Prostate gland (tissue), 2 donors: ENCODE measurements at regions not wholly inside any gene's neighbourhood (a gene's known extent, or its start where the extent isn't known, plus 50 kb on each side); places are given as distances from the start of the nearest gene placed in this dataset.

Experiments used
- CTCF ChIP-seq, 4 experiments: fragments of 200-600 bp in 2 of 4; fragments of 450-650 bp in 2 of 4; sonication (generic) in 2 of 4; IDR thresholded peaks; 1 replicate in 3 of 4; 2 replicates in 1 of 4; pipeline ENCODE4 v1.5.1; 2016 to 2019; ENCODE audit warnings: antibody characterized with exemption in 4 of 4, mild to moderate bottlenecking in 2 of 4, moderate library complexity in 2 of 4
- POLR2A ChIP-seq: fragments of 450-650 bp; IDR thresholded peaks from one replicate; pipeline ENCODE4 v1.6.1; 2016; ENCODE audit warnings: antibody characterized with exemption, mild to moderate bottlenecking
- POLR2AphosphoS5 ChIP-seq: sonication (generic); formaldehyde crosslinking; IDR thresholded peaks from one replicate; pipeline ENCODE4 v1.6.1; 2017; ENCODE audit warnings: antibody characterized with exemption

DNA sequence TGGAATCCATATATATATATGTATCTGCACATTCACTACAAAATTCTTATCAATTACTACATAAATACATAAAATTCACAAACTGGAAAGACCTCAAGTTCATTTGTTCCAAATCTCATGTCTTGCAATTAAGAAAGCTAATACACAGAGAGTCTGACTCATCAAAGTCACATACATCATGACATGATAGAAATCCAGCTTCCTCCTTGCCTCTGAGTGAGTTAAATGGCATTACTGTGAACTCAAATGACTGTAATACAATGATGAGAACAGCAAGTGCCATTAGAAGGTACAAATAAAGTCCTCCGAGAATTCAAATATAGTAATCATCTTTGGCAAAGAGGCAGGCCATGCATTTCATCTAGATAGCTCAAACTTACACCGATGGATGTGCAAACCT, 55.1 kb upstream of the AGTR1 start:
- TF ChIP-seq POLR2A = no peak
- no peak for TF ChIP-seq POLR2AphosphoS5
- TF ChIP-seq CTCF (IDR thresholded peaks at IDR 0.05) = no peak
